ENCODE measurements at regions not wholly inside any gene's neighbourhood (a gene's known extent, or its start where the extent isn't known, plus 50 kb on each side); places are given as distances from the start of the nearest gene placed in this dataset.
"Not testable (repeated sequence)": the region's sequence is repeated elsewhere in the genome, so short reads cannot be mapped to it uniquely, and the experiment has no call there.

- no peak overlapping the region for H3K4me3 Mint-ChIP-seq (ENCODE audit: low read depth, unreplicated experiment)
- no peak overlapping the region for H3K27ac Mint-ChIP-seq (ENCODE audit: unreplicated experiment)
- H3K9me3 Mint-ChIP-seq (ENCODE audit: low read depth, unreplicated experiment): peaks cover 8% of the 10 kb centered on the region
- TF ChIP-seq, protein P1, sequence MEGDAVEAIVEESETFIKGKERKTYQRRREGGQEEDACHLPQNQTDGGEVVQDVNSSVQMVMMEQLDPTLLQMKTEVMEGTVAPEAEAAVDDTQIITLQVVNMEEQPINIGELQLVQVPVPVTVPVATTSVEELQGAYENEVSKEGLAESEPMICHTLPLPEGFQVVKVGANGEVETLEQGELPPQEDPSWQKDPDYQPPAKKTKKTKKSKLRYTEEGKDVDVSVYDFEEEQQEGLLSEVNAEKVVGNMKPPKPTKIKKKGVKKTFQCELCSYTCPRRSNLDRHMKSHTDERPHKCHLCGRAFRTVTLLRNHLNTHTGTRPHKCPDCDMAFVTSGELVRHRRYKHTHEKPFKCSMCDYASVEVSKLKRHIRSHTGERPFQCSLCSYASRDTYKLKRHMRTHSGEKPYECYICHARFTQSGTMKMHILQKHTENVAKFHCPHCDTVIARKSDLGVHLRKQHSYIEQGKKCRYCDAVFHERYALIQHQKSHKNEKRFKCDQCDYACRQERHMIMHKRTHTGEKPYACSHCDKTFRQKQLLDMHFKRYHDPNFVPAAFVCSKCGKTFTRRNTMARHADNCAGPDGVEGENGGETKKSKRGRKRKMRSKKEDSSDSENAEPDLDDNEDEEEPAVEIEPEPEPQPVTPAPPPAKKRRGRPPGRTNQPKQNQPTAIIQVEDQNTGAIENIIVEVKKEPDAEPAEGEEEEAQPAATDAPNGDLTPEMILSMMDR (IDR thresholded peaks at IDR 0.05; ENCODE audit: unreplicated experiment): no peak
- no peaks in the 10 kb centered on the region for H3K27me3 Mint-ChIP-seq (ENCODE audit: unreplicated experiment)
- CTCF ChIA-PET: interaction anchor here (0.6 kb wide), 1 partner anchor 1102 kb away, joined by 3 read pairs; no protein-coding TSS in a partner anchor
- BruUV-seq (replicated peaks): no TSS peak
- no peaks in the 10 kb centered on the region for H3K4me1 Mint-ChIP-seq (ENCODE audit: low read depth, unreplicated experiment)
- H3K36me3 Mint-ChIP-seq (ENCODE audit: insufficient read depth, unreplicated experiment): peaks cover 5% of the 10 kb centered on the region
- intact Hi-C loops (cut with micrococcal nuclease; ENCODE audit: unreplicated experiment): no loop called here
- no peak for DNase-seq
These were observed 617.0 kb downstream of the UQCRFS1 start for GRCh38 chr19:28595722-28596480.

DNA sequence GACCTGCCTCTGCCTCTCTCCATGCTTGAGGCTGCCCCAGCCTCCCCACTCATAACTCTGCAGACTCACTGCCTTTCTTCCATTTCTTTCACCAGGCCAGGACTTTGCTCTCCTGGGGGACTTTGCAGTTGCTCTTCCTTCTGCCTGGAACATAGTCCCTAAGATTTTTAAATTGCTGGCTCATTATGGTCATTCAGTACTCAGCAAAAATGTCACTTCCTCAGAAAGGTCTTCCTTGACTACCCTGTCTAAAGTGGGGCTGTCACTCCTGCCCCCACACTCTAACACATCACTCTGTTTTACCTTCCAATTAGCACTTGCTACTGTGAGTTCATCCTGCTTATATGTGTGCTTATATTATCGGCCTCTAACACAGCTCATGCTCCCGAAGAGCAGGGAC is 618.2 kb downstream of the UQCRFS1 start:
- intact Hi-C loops (cut with micrococcal nuclease; ENCODE audit: unreplicated experiment): no loop called here
- no peak overlapping the region for H3K4me3 Mint-ChIP-seq (ENCODE audit: low read depth, unreplicated experiment)
- no peaks in the 10 kb centered on the region for H3K27me3 Mint-ChIP-seq (ENCODE audit: unreplicated experiment)
- no peak for DNase-seq
- TF ChIP-seq, protein P1 (IDR thresholded peaks at IDR 0.05; ENCODE audit: unreplicated experiment): no peak
- peaks cover 8% of the 10 kb centered on the region for H3K9me3 Mint-ChIP-seq (ENCODE audit: low read depth, unreplicated experiment)
- CTCF ChIA-PET: no interaction called here
- no peak overlapping the region for H3K27ac Mint-ChIP-seq (ENCODE audit: unreplicated experiment)
- no peaks in the 10 kb centered on the region for H3K4me1 Mint-ChIP-seq (ENCODE audit: low read depth, unreplicated experiment)
- no TSS peak for BruUV-seq (replicated peaks)
- H3K36me3 Mint-ChIP-seq (ENCODE audit: insufficient read depth, unreplicated experiment): peaks cover 5% of the 10 kb centered on the region

DNA sequence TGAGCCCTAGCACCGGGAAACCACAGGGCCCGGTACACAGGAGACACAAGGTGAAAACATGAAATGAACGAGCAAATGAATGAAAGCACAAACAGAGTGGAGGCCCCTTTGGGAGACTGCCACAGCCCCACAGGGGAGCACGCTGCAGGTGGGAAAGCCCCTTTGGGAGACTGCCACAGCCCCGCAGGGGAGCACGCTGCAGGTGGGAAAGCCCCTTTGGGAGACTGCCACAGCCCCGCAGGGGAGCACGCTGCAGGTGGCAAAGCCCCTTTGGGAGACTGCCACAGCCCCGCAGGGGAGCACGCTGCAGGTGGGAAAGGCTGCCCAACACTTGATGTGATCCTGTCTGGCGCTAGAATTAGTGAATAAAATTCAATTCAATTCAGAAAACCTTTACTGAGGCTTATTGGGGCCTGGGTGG is 623.0 kb downstream of the UQCRFS1 start:
- CTCF ChIA-PET; H3K4me1 Mint-ChIP-seq (ENCODE audit: low read depth, unreplicated experiment); H3K9me3 Mint-ChIP-seq (ENCODE audit: low read depth, unreplicated experiment); BruUV-seq (replicated peaks); intact Hi-C loops (cut with micrococcal nuclease; ENCODE audit: unreplicated experiment); H3K27me3 Mint-ChIP-seq (ENCODE audit: unreplicated experiment); H3K27ac Mint-ChIP-seq (ENCODE audit: unreplicated experiment); H3K4me3 Mint-ChIP-seq (ENCODE audit: low read depth, unreplicated experiment); DNase-seq; H3K36me3 Mint-ChIP-seq (ENCODE audit: insufficient read depth, unreplicated experiment): not testable (repeated sequence)

GRCh38 chr19:28586474-28586873 is 626.5 kb downstream of the UQCRFS1 start:
- H3K36me3 Mint-ChIP-seq (ENCODE audit: insufficient read depth, unreplicated experiment): no peaks in the 10 kb centered on the region
- no peaks in the 10 kb centered on the region for H3K9me3 Mint-ChIP-seq (ENCODE audit: low read depth, unreplicated experiment)
- DNase-seq: no peak
- BruUV-seq (replicated peaks): no TSS peak
- CTCF ChIA-PET: no interaction called here
- H3K4me1 Mint-ChIP-seq (ENCODE audit: low read depth, unreplicated experiment): no peaks in the 10 kb centered on the region
- intact Hi-C loops (cut with micrococcal nuclease; ENCODE audit: unreplicated experiment): no loop called here
- no peak overlapping the region for H3K4me3 Mint-ChIP-seq (ENCODE audit: low read depth, unreplicated experiment)
- no peaks in the 10 kb centered on the region for H3K27me3 Mint-ChIP-seq (ENCODE audit: unreplicated experiment)
- TF ChIP-seq, protein P1 (IDR thresholded peaks at IDR 0.05; ENCODE audit: unreplicated experiment): no peak
- no peak overlapping the region for H3K27ac Mint-ChIP-seq (ENCODE audit: unreplicated experiment)

- H3K4me3 Mint-ChIP-seq (ENCODE audit: low read depth, unreplicated experiment): no peak overlapping the region
- CTCF ChIA-PET: no interaction called here
- intact Hi-C loops (cut with micrococcal nuclease; ENCODE audit: unreplicated experiment): no loop called here
- TF ChIP-seq, protein P1 (IDR thresholded peaks at IDR 0.05; ENCODE audit: unreplicated experiment): no peak
- H3K9me3 Mint-ChIP-seq (ENCODE audit: low read depth, unreplicated experiment): peaks cover 2% of the 10 kb centered on the region
- DNase-seq: no peak
- H3K27ac Mint-ChIP-seq (ENCODE audit: unreplicated experiment): no peak overlapping the region
- H3K36me3 Mint-ChIP-seq (ENCODE audit: insufficient read depth, unreplicated experiment): no peaks in the 10 kb centered on the region
- no peaks in the 10 kb centered on the region for H3K27me3 Mint-ChIP-seq (ENCODE audit: unreplicated experiment)
- BruUV-seq (replicated peaks): no TSS peak
- no peaks in the 10 kb centered on the region for H3K4me1 Mint-ChIP-seq (ENCODE audit: low read depth, unreplicated experiment)
These were observed 627.2 kb downstream of the UQCRFS1 start for GRCh38 chr19:28585796-28586195.

Measured in Calu3 (cell line).